Cardiac muscle cell (in vitro differentiated cells and primary cell): ENCODE measurements at regions not wholly inside any gene's neighbourhood (a gene's known extent, or its start where the extent isn't known, plus 50 kb on each side); places are given as distances from the start of the nearest gene placed in this dataset.

Source experiments
- DNase-seq, 2 donors: peaks; one replicate each; pipeline versions ENCODE4 v3.0.0 to v3.0.0-alpha.2; 2010 to 2017; ENCODE audit warnings: low read depth in 1 of 2, low spot score in 1 of 2
- H3K27ac ChIP-seq: fragments of 200-600 bp; sonication (generic); 2 replicates; pipeline ENCODE4 v1.5.1; 2016
- H3K27me3 ChIP-seq: fragments of 200-600 bp; sonication (generic); 2 replicates; pipeline ENCODE4 v1.6.0; 2016; ENCODE audit warnings: control low read depth
- H3K36me3 ChIP-seq: fragments of 200-600 bp; sonication (generic); 2 replicates; pipeline ENCODE4 v1.5.1; 2016; ENCODE audit warnings: control low read depth
- H3K4me1 ChIP-seq: fragments of 200-600 bp; sonication (generic); 2 replicates; pipeline ENCODE4 v1.8.1; 2017; ENCODE audit warnings: low read depth, mild to moderate bottlenecking, mixed run types
- H3K4me3 ChIP-seq: fragments of 200-600 bp; sonication (generic); 2 replicates; pipeline ENCODE4 v1.5.1; 2016; ENCODE audit warnings: mild to moderate bottlenecking
- H3K9me3 ChIP-seq: fragments of 200-600 bp; sonication (generic); 2 replicates; pipeline ENCODE4 v1.5.1; 2017; ENCODE audit warnings: low read depth, mild to moderate bottlenecking, control low read depth
- CTCF ChIP-seq: IDR thresholded peaks from 2 replicates; pipeline ENCODE4 v1.5.1; 2012; ENCODE audit warnings: low read depth, mild to moderate bottlenecking, low read length

GRCh38 chr20:60648556-60648955, 603.5 kb upstream of the CDH4 start:
- no peak for TF ChIP-seq CTCF
- Histone ChIP-seq H3K27me3 (no peaks in the 10 kb centered on the region), H3K4me1 (no peaks in the 10 kb centered on the region)

GRCh38 chr20:60649541-60649940, 602.5 kb upstream of the CDH4 start:
- Histone ChIP-seq H3K27ac (no peak overlapping the region), H3K27me3 (no peaks in the 10 kb centered on the region), H3K4me1 (no peaks in the 10 kb centered on the region), H3K9me3 (no peaks in the 10 kb centered on the region), H3K36me3 (no peaks in the 10 kb centered on the region), H3K4me3 (no peak overlapping the region)
- DNase-seq, result no peak
- no peak for TF ChIP-seq CTCF

More at GRCh38 chr20:60648556-60648955, 603.5 kb upstream of the CDH4 start:
- H3K9me3 ChIP-seq, result no peaks in the 10 kb centered on the region
- H3K4me3 ChIP-seq, result no peak overlapping the region
- H3K27ac ChIP-seq, result no peak overlapping the region
- no peak for DNase-seq
- H3K36me3 ChIP-seq, result no peaks in the 10 kb centered on the region

- H3K9me3 ChIP-seq, result no peaks in the 10 kb centered on the region
- H3K36me3 ChIP-seq, result no peaks in the 10 kb centered on the region
- H3K27me3 ChIP-seq, result no peaks in the 10 kb centered on the region
- no peak for DNase-seq
- TF ChIP-seq CTCF, result no peak
- no peak overlapping the region for H3K4me3 ChIP-seq
- no peak overlapping the region for H3K27ac ChIP-seq
- no peaks in the 10 kb centered on the region for H3K4me1 ChIP-seq
Observed at GRCh38 chr20:60650087-60650486, 602.0 kb upstream of the CDH4 start.

GRCh38 chr20:60652046-60652445, 600.0 kb upstream of the CDH4 start:
- H3K36me3 ChIP-seq, result no peaks in the 10 kb centered on the region

GRCh38 chr20:60652615-60653014, 599.4 kb upstream of the CDH4 start:
- Histone ChIP-seq H3K27me3 (no peaks in the 10 kb centered on the region), H3K4me1 (no peaks in the 10 kb centered on the region), H3K27ac (no peak overlapping the region), H3K9me3 (no peaks in the 10 kb centered on the region), H3K36me3 (no peaks in the 10 kb centered on the region), H3K4me3 (no peak overlapping the region)
- TF ChIP-seq CTCF, result no peak
- no peak for DNase-seq

More at GRCh38 chr20:60652046-60652445, 600.0 kb upstream of the CDH4 start:
- Histone ChIP-seq H3K9me3 (no peaks in the 10 kb centered on the region), H3K4me1 (no peaks in the 10 kb centered on the region), H3K4me3 (no peak overlapping the region), H3K27me3 (no peaks in the 10 kb centered on the region), H3K27ac (no peak overlapping the region)
- DNase-seq, result no peak
- TF ChIP-seq CTCF, result no peak
